PC-3 (cell line): ENCODE measurements at regions not wholly inside any gene's neighbourhood (a gene's known extent, or its start where the extent isn't known, plus 50 kb on each side); places are given as distances from the start of the nearest gene placed in this dataset.

Experiments used
- ATAC-seq: fragments of 200-7000 bp; cut with Tn5 transposase; 2 replicates; pipeline ENCODE4 v1.9.1; 2020; ENCODE audit warnings: mild to moderate bottlenecking, moderate library complexity
- BruUV-seq: library from RNA; stranded (reverse); fragments of 400-500 nt; replicated peaks from 2 replicates; lab custom pipeline; 2021; lab: Mats Ljungman, UMichigan
- CTCF ChIA-PET: fragments of 300-600 bp; sonication (Branson Sonifier 250); formaldehyde crosslinking; loops from one replicate; lab custom pipeline; 2022; ENCODE audit warnings: antibody characterized with exemption; lab: Charles Lee
- POLR2A ChIA-PET: fragments of 300-600 bp; sonication (Branson Sonifier 250); formaldehyde crosslinking; loops from one replicate; lab custom pipeline; 2022; ENCODE audit warnings: antibody characterized with exemption; ENCODE audit not compliant: unreplicated experiment; lab: Charles Lee
- DNase-seq: peaks from one replicate; pipeline ENCODE4 v3.0.0-alpha.2; 2015
- H2AFZ ChIP-seq: fragments of 300-600 bp; sonication (generic); 2 replicates; pipeline ENCODE4 v1.6.0; 2016; ENCODE audit warnings: antibody characterized with exemption, low read length
- H3F3A ChIP-seq: fragments of 300-600 bp; sonication (generic); one replicate; pipeline ENCODE4 v1.6.0; 2017; ENCODE audit warnings: antibody characterized with exemption, low read length, control low read depth, mild to moderate bottlenecking; ENCODE audit not compliant: unreplicated experiment
- H3K27ac ChIP-seq: fragments of 300-600 bp; sonication (generic); 2 replicates; pipeline ENCODE4 v1.5.1; 2016; ENCODE audit warnings: mild to moderate bottlenecking, low read length
- H3K27me3 ChIP-seq: fragments of 300-600 bp; sonication (generic); 2 replicates; pipeline ENCODE4 v1.6.1; 2016; ENCODE audit warnings: low read length, mixed read lengths
- H3K36me3 ChIP-seq: fragments of 300-600 bp; sonication (generic); 2 replicates; pipeline ENCODE4 v1.6.1; 2016; ENCODE audit warnings: low read depth, mixed run types, low read length, mixed read lengths
- H3K4me1 ChIP-seq: fragments of 300-600 bp; sonication (generic); 2 replicates; pipeline ENCODE4 v1.5.1; 2016; ENCODE audit warnings: low read length; ENCODE audit not compliant: insufficient read depth
- H3K4me2 ChIP-seq: fragments of 300-600 bp; sonication (generic); 2 replicates; pipeline ENCODE4 v1.6.0; 2016; ENCODE audit warnings: low read length
- H3K4me3 ChIP-seq: fragments of 300-600 bp; sonication (generic); 2 replicates; pipeline ENCODE4 v1.5.1; 2016; ENCODE audit warnings: mild to moderate bottlenecking, low read length, mixed read lengths
- H3K79me2 ChIP-seq: fragments of 300-600 bp; sonication (generic); 2 replicates; pipeline ENCODE4 v1.6.1; 2017; ENCODE audit warnings: low read length, mixed read lengths
- H3K9ac ChIP-seq: fragments of 300-600 bp; sonication (generic); 2 replicates; pipeline ENCODE4 v1.6.0; 2016; ENCODE audit warnings: mild to moderate bottlenecking, low read length
- H3K9me2 ChIP-seq: fragments of 300-600 bp; sonication (generic); replicated peaks from 2 replicates; pipeline ENCODE4 v1.6.1; 2016; ENCODE audit warnings: mixed run types, low read length, mixed read lengths
- H3K9me3 ChIP-seq: fragments of 300-600 bp; sonication (generic); 2 replicates; pipeline ENCODE4 v1.6.1; 2016; ENCODE audit warnings: low read length, mixed read lengths
- H4K20me1 ChIP-seq: fragments of 300-600 bp; sonication (generic); 2 replicates; pipeline ENCODE4 v1.6.1; 2016; ENCODE audit warnings: low read length, mixed read lengths
- CTCF ChIP-seq: fragments of 300-600 bp; sonication (generic); conservative IDR thresholded peaks from 2 replicates; pipeline ENCODE4 v1.5.1; 2017; ENCODE audit warnings: antibody characterized with exemption, low read depth, mild to moderate bottlenecking, low read length
- EZH2 ChIP-seq: fragments of 300-600 bp; sonication (generic); IDR thresholded peaks from one replicate; pipeline ENCODE4 v1.6.1; 2017; ENCODE audit warnings: antibody characterized with exemption, mild to moderate bottlenecking, low read length; ENCODE audit not compliant: unreplicated experiment
- EZH2phosphoT487 ChIP-seq: fragments of 300-600 bp; sonication (generic); IDR thresholded peaks from 2 replicates; pipeline ENCODE4 v1.6.1; 2018; ENCODE audit warnings: mild to moderate bottlenecking, antibody characterized with exemption, low read length, borderline replicate concordance
- intact Hi-C: fragments of 100-400 bp; cut with micrococcal nuclease; formaldehyde crosslinking; loops from 2 replicates; pipeline ENCODE4 v1.9.0; 2023

GRCh38 chr6:170461556-170462365 lies 91.3 kb downstream of the PSMB1 start:
- H3K9me2 ChIP-seq: no peaks in the 10 kb centered on the region
- ChIA-PET POLR2A (no interaction called here), CTCF (no interaction called here)
- H3K9me3 ChIP-seq: no peaks in the 10 kb centered on the region
- H3K36me3 ChIP-seq: no peaks in the 10 kb centered on the region
- H2AFZ ChIP-seq: no peak overlapping the region
- no peaks in the 10 kb centered on the region for H3K79me2 ChIP-seq
- no TSS peak for BruUV-seq
- TF ChIP-seq EZH2 (no peak), EZH2phosphoT487 (no peak)
- intact Hi-C loops: no loop called here
- ATAC-seq (no peak), DNase-seq (no peak)
- H3K27me3 ChIP-seq: peaks cover 12% of the 10 kb centered on the region
- H3K27ac ChIP-seq: no peak overlapping the region
- no peaks in the 10 kb centered on the region for H3F3A ChIP-seq
- H3K4me2 ChIP-seq: no peak overlapping the region
- H4K20me1 ChIP-seq: no peaks in the 10 kb centered on the region
- no peak overlapping the region for H3K9ac ChIP-seq
- H3K4me1 ChIP-seq: 0 out of 2 replicates have a peak, but pooled peaks cover 5% of the 10 kb centered on the region
- no peak overlapping the region for H3K4me3 ChIP-seq

DNA sequence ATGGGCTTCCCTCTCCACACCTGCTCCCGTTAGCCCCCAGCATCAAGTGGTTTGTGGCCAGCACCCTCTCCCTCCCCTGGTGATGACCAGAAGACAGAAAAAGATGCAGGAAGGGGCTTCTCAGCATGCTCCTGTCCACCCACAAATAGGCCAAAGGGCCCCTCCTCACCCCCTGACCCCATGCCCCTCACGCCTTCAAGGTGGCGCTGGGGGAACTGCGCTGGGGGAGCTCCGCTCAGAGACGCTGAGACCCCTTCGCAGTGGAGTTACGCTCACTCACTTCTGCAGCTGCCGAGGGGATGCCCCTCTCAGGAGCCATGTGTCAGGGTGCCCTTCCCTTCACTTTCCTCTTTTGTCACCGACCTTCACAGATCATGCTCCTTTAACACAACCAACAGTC lies 92.0 kb downstream of the PSMB1 start:
- Histone ChIP-seq H3K27ac (no peak overlapping the region), H4K20me1 (no peaks in the 10 kb centered on the region), H3K36me3 (no peaks in the 10 kb centered on the region), H3K9me2 (no peaks in the 10 kb centered on the region), H3K4me1 (0 out of 2 replicates have a peak, but pooled peaks cover 5% of the 10 kb centered on the region), H3K4me2 (no peak overlapping the region), H3K4me3 (no peak overlapping the region), H3F3A (no peaks in the 10 kb centered on the region), H3K9me3 (no peaks in the 10 kb centered on the region), H3K27me3 (peaks cover 12% of the 10 kb centered on the region), H3K79me2 (no peaks in the 10 kb centered on the region), H3K9ac (no peak overlapping the region), H2AFZ (no peak overlapping the region)
- TF ChIP-seq EZH2phosphoT487 (no peak), CTCF (no peak), EZH2 (no peak)
- ChIA-PET POLR2A (no interaction called here), CTCF (no interaction called here)
- ATAC-seq (no peak), DNase-seq (no peak)
- no TSS peak for BruUV-seq
- intact Hi-C loops: no loop called here

DNA sequence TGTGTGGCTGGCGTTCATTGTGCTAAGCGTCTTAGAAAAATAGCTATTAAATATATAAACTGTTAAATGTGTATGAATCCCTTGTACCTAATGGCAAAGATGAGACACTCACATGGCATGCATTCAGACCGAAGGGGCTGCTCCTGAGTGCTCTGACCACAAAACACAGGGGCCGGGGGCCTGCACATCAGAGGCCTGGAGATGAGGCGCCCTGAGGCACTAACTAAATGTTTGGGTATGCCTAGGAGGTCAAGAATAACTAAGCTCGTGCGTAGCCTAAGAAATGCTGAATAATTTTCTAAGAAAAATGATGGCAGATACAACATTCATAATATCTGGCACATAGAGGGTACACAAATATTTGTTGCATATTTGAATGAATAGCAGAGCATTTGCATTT lies 92.5 kb downstream of the PSMB1 start:
- ChIA-PET POLR2A (no interaction called here), CTCF (no interaction called here)
- DNase-seq (no peak), ATAC-seq (no peak)
- H3K4me2 ChIP-seq: no peak overlapping the region
- no peak for TF ChIP-seq EZH2phosphoT487
- no peak for TF ChIP-seq CTCF
- no peak for TF ChIP-seq EZH2
- H3K79me2 ChIP-seq: no peaks in the 10 kb centered on the region
- no peak overlapping the region for H3K4me3 ChIP-seq
- no peak overlapping the region for H3K9ac ChIP-seq
- no peak overlapping the region for H3K27ac ChIP-seq
- no peaks in the 10 kb centered on the region for H4K20me1 ChIP-seq
- peaks cover 12% of the 10 kb centered on the region for H3K27me3 ChIP-seq
- H3K36me3 ChIP-seq: no peaks in the 10 kb centered on the region
- H3K9me2 ChIP-seq: no peaks in the 10 kb centered on the region
- intact Hi-C loops: no loop called here
- H3F3A ChIP-seq: no peaks in the 10 kb centered on the region
- 0 out of 2 replicates have a peak, but pooled peaks cover 5% of the 10 kb centered on the region for H3K4me1 ChIP-seq
- no TSS peak for BruUV-seq
- no peak overlapping the region for H2AFZ ChIP-seq
- no peaks in the 10 kb centered on the region for H3K9me3 ChIP-seq
